ENCODE measurements at regions not wholly inside any gene's neighbourhood (a gene's known extent, or its start where the extent isn't known, plus 50 kb on each side); places are given as distances from the start of the nearest gene placed in this dataset.

- WGBS, 2 experiments (ENCODE audit: extremely low coverage in 1 of 2, insufficient coverage in 1 of 2, insufficient read length in 1 of 2, insufficient replicate concordance in 2 of 2, low coverage in 1 of 2, low lambda C conversion rate in 2 of 2, missing lambda C conversion rate in 1 of 2), result 80% methylated on average over 2 of the region's 2 CpGs; no CpG with 5 or more reads in 1 of the 2 experiments
Observed at GRCh38 chr1:232561381-232561780, 68.6 kb downstream of the SIPA1L2 start.

More at GRCh38 chr1:232561381-232561780, 68.6 kb downstream of the SIPA1L2 start:
- FAIRE-seq (no peak), DNase-seq (ENCODE audit: low read depth in 1 of 2, low spot score in 2 of 2) (no peak)
- H3K27ac ChIP-seq (ENCODE audit: low read depth, low read length), result no peak overlapping the region
- no peak overlapping the region for H4K8ac ChIP-seq (ENCODE audit: extremely low read depth, insufficient read depth, low read length)
- H3K9ac ChIP-seq (replicated peaks in 1 of 4; ENCODE audit: extremely low read depth in 1 of 4, low read depth in 3 of 4, low read length in 3 of 4), result no peak overlapping the region
- H3K4me1 ChIP-seq (replicated peaks in 1 of 4; ENCODE audit: control insufficient read depth in 3 of 4, insufficient read depth in 4 of 4, low read length in 3 of 4), result peaks cover 0 to 12% (median 0%) of the 10 kb centered on the region in 4 experiments; a peak in 1 of 7 replicates
- no peak overlapping the region for H3K56ac ChIP-seq (replicated peaks; ENCODE audit: insufficient read length, low read depth, low read length)
- no peak overlapping the region for H2BK120ac ChIP-seq (replicated peaks; ENCODE audit: low read depth, low read length)
- no peak overlapping the region for H3K4me3 ChIP-seq (ENCODE audit: extremely low read depth in 1 of 4, insufficient read depth in 2 of 4, low read depth in 3 of 4, low read length in 4 of 4)
- ChIA-PET POLR2A (ENCODE audit: partially characterized antibody) (no interaction called here), CTCF (ENCODE audit: partially characterized antibody) (no interaction called here)
- H2BK5ac ChIP-seq (ENCODE audit: low read depth, low read length), result no peak overlapping the region
- no peak overlapping the region for H3K4ac ChIP-seq (replicated peaks; ENCODE audit: insufficient read length, low read depth, low read length)
- no peak overlapping the region for H2AFZ ChIP-seq (ENCODE audit: low read length)
- H4K5ac ChIP-seq (ENCODE audit: insufficient read length, low read depth, low read length), result no peak overlapping the region
- no peak overlapping the region for H2BK12ac ChIP-seq (ENCODE audit: low read depth, low read length)
- H3K36me3 ChIP-seq (ENCODE audit: control insufficient read depth in 2 of 4, insufficient read depth in 4 of 4, low read length in 3 of 4), result no peaks in the 10 kb centered on the region
- H3K79me2 ChIP-seq (ENCODE audit: control insufficient read depth in 1 of 2, insufficient read depth in 2 of 2, low read length in 2 of 2), result no peaks in the 10 kb centered on the region
- no peak overlapping the region for H2BK15ac ChIP-seq (ENCODE audit: low read length)
- H3K23ac ChIP-seq (ENCODE audit: insufficient read length), result no peak overlapping the region
- H3K4me2 ChIP-seq (ENCODE audit: insufficient read depth in 1 of 2, low read depth in 2 of 2, low read length in 2 of 2), result no peak overlapping the region
- H3K18ac ChIP-seq (ENCODE audit: extremely low read depth, low read length), result no peak overlapping the region
- H4K20me1 ChIP-seq (replicated peaks in 1 of 2; ENCODE audit: control insufficient read depth in 1 of 2, insufficient read depth in 2 of 2, low read length in 2 of 2), result no peaks in the 10 kb centered on the region
- H2BK20ac ChIP-seq (ENCODE audit: low read length), result no peak overlapping the region
- no peak overlapping the region for H2AK5ac ChIP-seq (ENCODE audit: low read depth, low read length)
- no peaks in the 10 kb centered on the region for H3K79me1 ChIP-seq (ENCODE audit: low read depth, low read length)
- H3K27me3 ChIP-seq (replicated peaks in 1 of 4; ENCODE audit: control insufficient read depth in 3 of 4, extremely low read depth in 1 of 4, insufficient read depth in 3 of 4, low read length in 3 of 4), result no peaks in the 10 kb centered on the region; a peak in 1 of 7 replicates
- H3K14ac ChIP-seq (ENCODE audit: insufficient read length), result no peak overlapping the region
- H3K9me3 ChIP-seq (ENCODE audit: insufficient read depth in 2 of 2, low read depth in 1 of 2, low read length in 1 of 2), result no peaks in the 10 kb centered on the region
- no peak for TF ChIP-seq RBBP5 (IDR thresholded peaks at IDR 0.05; ENCODE audit: borderline replicate concordance, low read depth, low read length)
- no peak overlapping the region for H4K91ac ChIP-seq (replicated peaks; ENCODE audit: insufficient read length, low read length)
- no peaks in the 10 kb centered on the region for H3K23me2 ChIP-seq (ENCODE audit: low read depth, low read length)

Data from H1 (cell line).